H1 (cell line): ENCODE measurements at regions not wholly inside any gene's neighbourhood (a gene's known extent, or its start where the extent isn't known, plus 50 kb on each side); places are given as distances from the start of the nearest gene placed in this dataset.

Source experiments
- BRCA1 ChIP-seq: IDR thresholded peaks from 2 replicates; pipeline ENCODE4 v1.6.1; 2012; ENCODE audit warnings: low read depth, low read length, improper control_type of control experiment
- CBX5 ChIP-seq: fragments of 300-800, 300-1000 bp; sonication (generic); IDR thresholded peaks from 2 replicates; pipeline ENCODE4 v1.7.1; 2016; ENCODE audit warnings: antibody characterized with exemption, low read length, low read depth
- EGR1 ChIP-seq: IDR thresholded peaks from 2 replicates; pipeline ENCODE4 v1.6.1; 2011; ENCODE audit warnings: low read depth, low read length, borderline replicate concordance
- JUND ChIP-seq: IDR thresholded peaks from 2 replicates; pipeline ENCODE4 v1.6.1; 2011; ENCODE audit warnings: mild to moderate bottlenecking, improper control_type of control experiment, low read length
- KDM1A ChIP-seq: fragments of 200-600, 300-600 bp; sonication (generic); IDR thresholded peaks from 2 replicates; pipeline ENCODE4 v1.7.1; 2016; ENCODE audit warnings: mild to moderate bottlenecking, low read length, borderline replicate concordance
- MAFK ChIP-seq: IDR thresholded peaks from 2 replicates; pipeline ENCODE4 v1.6.1; 2012; ENCODE audit warnings: low read depth, mild to moderate bottlenecking, improper control_type of control experiment, low read length
- MAX ChIP-seq: IDR thresholded peaks from 2 replicates; pipeline ENCODE4 v1.6.1; 2012; ENCODE audit warnings: inconsistent platforms
- POLR2A ChIP-seq, 2 experiments: IDR thresholded peaks; 1 replicate in 1 of 2; 2 replicates in 1 of 2; pipeline ENCODE4 v1.6.1; 2011; ENCODE audit warnings: low read depth in 2 of 2, low read length in 2 of 2, mild to moderate bottlenecking in 2 of 2; ENCODE audit errors: control extremely low read depth in 1 of 2
- POLR2AphosphoS5 ChIP-seq: IDR thresholded peaks from 2 replicates; pipeline ENCODE4 v1.6.1; 2011; ENCODE audit warnings: low read depth, low read length
- SP1 ChIP-seq: IDR thresholded peaks from 2 replicates; pipeline ENCODE4 v1.6.1; 2011; ENCODE audit warnings: low read depth, low read length
- TBP ChIP-seq: IDR thresholded peaks from 2 replicates; pipeline ENCODE4 v1.6.1; 2011; ENCODE audit warnings: low read depth, low read length, improper control_type of control experiment
- TF ChIP-seq, protein P1 (sequence below), 3 experiments: IDR thresholded peaks; 1 replicate in 2 of 3; 2 replicates in 1 of 3; pipeline versions ENCODE4 v1.5.1 to v1.6.1; 2011; ENCODE audit warnings: low read length in 3 of 3, mild to moderate bottlenecking in 3 of 3, inconsistent platforms in 2 of 3, low read depth in 1 of 3, moderate library complexity in 1 of 3; ENCODE audit not compliant: insufficient read depth in 1 of 3; ENCODE audit errors: control extremely low read depth in 1 of 3

DNA sequence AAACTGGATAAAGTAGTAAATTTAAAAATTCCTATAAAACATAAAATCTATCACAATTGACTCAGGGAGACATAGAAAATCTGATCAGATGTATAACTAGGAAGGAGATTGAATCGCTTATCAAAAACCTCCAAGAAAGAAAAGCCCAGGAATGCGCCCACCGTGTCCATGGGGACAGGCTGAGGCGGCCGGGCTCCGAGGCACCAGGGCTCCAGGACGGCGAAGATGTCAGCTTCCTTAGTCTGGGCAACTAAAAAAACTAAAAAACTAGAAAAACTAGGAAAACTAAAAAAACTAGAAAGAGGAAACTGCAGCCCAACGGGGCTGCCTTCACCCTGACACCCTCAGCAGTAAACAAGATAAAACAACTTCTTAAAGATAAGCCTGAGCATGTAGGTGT is 229.0 kb upstream of the RAB4A start:
- TF ChIP-seq, protein P1, sequence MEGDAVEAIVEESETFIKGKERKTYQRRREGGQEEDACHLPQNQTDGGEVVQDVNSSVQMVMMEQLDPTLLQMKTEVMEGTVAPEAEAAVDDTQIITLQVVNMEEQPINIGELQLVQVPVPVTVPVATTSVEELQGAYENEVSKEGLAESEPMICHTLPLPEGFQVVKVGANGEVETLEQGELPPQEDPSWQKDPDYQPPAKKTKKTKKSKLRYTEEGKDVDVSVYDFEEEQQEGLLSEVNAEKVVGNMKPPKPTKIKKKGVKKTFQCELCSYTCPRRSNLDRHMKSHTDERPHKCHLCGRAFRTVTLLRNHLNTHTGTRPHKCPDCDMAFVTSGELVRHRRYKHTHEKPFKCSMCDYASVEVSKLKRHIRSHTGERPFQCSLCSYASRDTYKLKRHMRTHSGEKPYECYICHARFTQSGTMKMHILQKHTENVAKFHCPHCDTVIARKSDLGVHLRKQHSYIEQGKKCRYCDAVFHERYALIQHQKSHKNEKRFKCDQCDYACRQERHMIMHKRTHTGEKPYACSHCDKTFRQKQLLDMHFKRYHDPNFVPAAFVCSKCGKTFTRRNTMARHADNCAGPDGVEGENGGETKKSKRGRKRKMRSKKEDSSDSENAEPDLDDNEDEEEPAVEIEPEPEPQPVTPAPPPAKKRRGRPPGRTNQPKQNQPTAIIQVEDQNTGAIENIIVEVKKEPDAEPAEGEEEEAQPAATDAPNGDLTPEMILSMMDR (IDR thresholded peaks at IDR 0.05; ENCODE audit: control extremely low read depth in 1 of 3, insufficient read depth in 1 of 3, low read depth in 1 of 3, low read length in 3 of 3): no peak
- no peak for TF ChIP-seq CBX5
- no peak for TF ChIP-seq TBP
- no peak for TF ChIP-seq BRCA1
- no peak for TF ChIP-seq KDM1A
- TF ChIP-seq SP1: no peak
- no peak for TF ChIP-seq POLR2A (IDR thresholded peaks at IDR 0.05; ENCODE audit: control extremely low read depth in 1 of 2, low read depth in 2 of 2, low read length in 2 of 2)
- no peak for TF ChIP-seq MAFK
- TF ChIP-seq MAX: no peak
- TF ChIP-seq POLR2AphosphoS5: no peak
- TF ChIP-seq EGR1: no peak
- no peak for TF ChIP-seq JUND
